Thymus (tissue), 11 donors: ENCODE measurements at regions not wholly inside any gene's neighbourhood (a gene's known extent, or its start where the extent isn't known, plus 50 kb on each side); places are given as distances from the start of the nearest gene placed in this dataset.

Experiments used
- DNase-seq, 9 donors: peaks; one replicate each; pipeline ENCODE4 v3.0.0-alpha.2; 2013; ENCODE audit warnings: low spot score in 9 of 9, low read depth in 6 of 9, missing footprints in 1 of 9
- H3K27ac ChIP-seq, 2 donors: one replicate each; pipeline ENCODE4 v1.5.1; 2013; ENCODE audit warnings: control low read depth in 1 of 2, low read depth in 1 of 2, low read length in 1 of 2, mild to moderate bottlenecking in 1 of 2, moderate library complexity in 1 of 2
- H3K27me3 ChIP-seq, 2 donors: one replicate each; pipeline ENCODE4 v1.5.1; 2013; ENCODE audit warnings: low read length in 1 of 2; ENCODE audit not compliant: control insufficient read depth in 2 of 2, insufficient read depth in 1 of 2
- H3K36me3 ChIP-seq, 2 donors: one replicate each; pipeline ENCODE4 v1.5.1; 2013; ENCODE audit warnings: low read length in 1 of 2, mild to moderate bottlenecking in 1 of 2, moderate library complexity in 1 of 2; ENCODE audit not compliant: control insufficient read depth in 2 of 2, insufficient read depth in 2 of 2
- H3K4me1 ChIP-seq, 2 donors: one replicate each; pipeline ENCODE4 v1.5.1; 2013; ENCODE audit warnings: low read length in 2 of 2; ENCODE audit not compliant: control insufficient read depth in 2 of 2, insufficient read depth in 2 of 2
- H3K4me3 ChIP-seq, 2 donors: one replicate each; pipeline ENCODE4 v1.5.1; 2013; ENCODE audit warnings: low read length in 2 of 2, control low read depth in 1 of 2, mild to moderate bottlenecking in 1 of 2
- H3K9me3 ChIP-seq, 2 donors: one replicate each; pipeline ENCODE4 v1.5.1; 2013; ENCODE audit warnings: low read length in 1 of 2, mild to moderate bottlenecking in 1 of 2; ENCODE audit not compliant: control insufficient read depth in 2 of 2, insufficient read depth in 1 of 2
- WGBS: extraction: QIAGEN DNeasy Blood & Tissue Kit; methylation state at CpG from one replicate; pipeline ENCODE4 v1.1.7; 2013; 5-methylcytosine and 5-hydroxymethylcytosine counted together
- donor health status: healthy.

DNA sequence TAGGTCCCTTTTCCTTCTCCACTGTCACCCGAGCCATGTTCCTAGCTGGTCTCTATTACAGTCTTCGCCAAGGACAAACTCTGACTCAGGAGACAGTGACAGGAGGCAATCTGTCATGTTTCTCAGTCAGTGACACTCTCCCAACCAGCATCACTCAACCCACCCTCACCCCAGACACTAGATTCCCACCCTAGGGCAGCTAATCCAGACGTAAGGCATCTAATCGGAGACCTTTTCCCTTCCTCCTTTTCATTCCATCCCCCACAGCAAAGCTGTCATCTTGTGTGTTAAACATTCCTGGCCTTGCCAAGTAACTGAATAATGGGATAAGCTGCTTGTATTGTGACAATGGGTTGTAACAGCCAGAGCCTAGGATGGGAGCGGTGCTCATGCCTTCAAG is 95.2 kb downstream of the SNX18 start:
- Histone ChIP-seq H3K9me3 (peaks cover 0 to 5% of the 10 kb centered on the region in 2 donors), H3K36me3 (no peaks in the 10 kb centered on the region), H3K27ac (no peak overlapping the region), H3K4me1 (peaks cover 0 to 7% of the 10 kb centered on the region in 2 donors), H3K4me3 (no peak overlapping the region), H3K27me3 (no peaks in the 10 kb centered on the region)
- 98% methylated on average over 5 of the region's 5 CpGs for WGBS
- DNase-seq = no peak

GRCh38 chr5:54611290-54611951 is 93.9 kb downstream of the SNX18 start:
- H3K27ac ChIP-seq = no peak overlapping the region
- H3K4me1 ChIP-seq = peaks cover 0 to 3% of the 10 kb centered on the region in 2 donors
- H3K9me3 ChIP-seq = peaks cover 0 to 5% of the 10 kb centered on the region in 2 donors
- no peak for DNase-seq
- WGBS = 72% methylated on average over 5 of the region's 5 CpGs
- H3K36me3 ChIP-seq = no peaks in the 10 kb centered on the region
- H3K4me3 ChIP-seq = no peak overlapping the region
- no peaks in the 10 kb centered on the region for H3K27me3 ChIP-seq

GRCh38 chr5:54610197-54610944 is 92.8 kb downstream of the SNX18 start:
- Histone ChIP-seq H3K4me3 (no peak overlapping the region), H3K27me3 (no peaks in the 10 kb centered on the region), H3K4me1 (peaks cover 0 to 3% of the 10 kb centered on the region in 2 donors), H3K36me3 (no peaks in the 10 kb centered on the region), H3K27ac (no peak overlapping the region), H3K9me3 (peaks cover 0 to 5% of the 10 kb centered on the region in 2 donors)
- peak in 4 of 9 donors; percentile 8 to 45 (median 13) for DNase-seq
- WGBS = 37% methylated on average over 6 of the region's 6 CpGs

DNA sequence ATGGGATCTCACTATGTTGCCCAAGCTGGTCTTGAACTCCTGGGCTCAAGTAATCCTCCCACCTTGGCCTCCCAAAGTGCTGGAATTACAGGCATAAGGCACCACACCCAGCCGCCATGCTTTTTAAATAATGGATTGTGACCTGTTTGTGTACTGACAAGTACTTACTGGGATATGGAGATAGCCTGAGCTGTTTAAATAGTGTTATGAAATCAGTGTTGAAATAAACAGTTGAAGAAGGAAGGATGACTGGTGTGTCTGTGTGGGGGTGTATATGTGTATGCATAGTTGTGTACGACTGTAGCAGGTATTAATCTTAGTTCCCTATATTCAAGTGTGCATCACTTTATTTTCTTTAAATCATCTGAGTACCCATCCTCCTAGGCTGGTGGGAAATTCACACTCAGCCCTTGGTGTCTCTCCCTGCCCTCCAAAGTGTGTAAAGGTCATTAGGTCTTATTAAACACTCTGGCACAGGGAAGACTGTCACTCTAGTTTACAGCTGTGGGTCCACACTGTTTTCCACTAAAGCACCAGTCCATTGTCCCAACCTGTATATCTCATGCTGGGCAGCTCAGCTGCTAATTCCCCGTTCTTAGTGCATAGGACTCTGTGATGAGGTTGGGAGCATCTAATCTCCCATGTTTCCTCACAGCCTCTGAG is 91.0 kb downstream of the SNX18 start:
- no peak for DNase-seq
- Histone ChIP-seq H3K27me3 (no peaks in the 10 kb centered on the region), H3K27ac (no peak overlapping the region), H3K9me3 (peaks cover 0 to 5% of the 10 kb centered on the region in 2 donors), H3K4me3 (no peak overlapping the region), H3K36me3 (no peaks in the 10 kb centered on the region), H3K4me1 (peaks cover 0 to 3% of the 10 kb centered on the region in 2 donors)
- 78% methylated on average over 3 of the region's 3 CpGs for WGBS

- 95% methylated on average over 3 of the region's 3 CpGs for WGBS
- H3K36me3 ChIP-seq = no peaks in the 10 kb centered on the region
- H3K9me3 ChIP-seq = peaks cover 0 to 5% of the 10 kb centered on the region in 2 donors
- no peaks in the 10 kb centered on the region for H3K27me3 ChIP-seq
- H3K4me3 ChIP-seq = no peak overlapping the region
- H3K4me1 ChIP-seq = peaks cover 0 to 3% of the 10 kb centered on the region in 2 donors
- no peak overlapping the region for H3K27ac ChIP-seq
- DNase-seq = no peak
Measured at GRCh38 chr5:54607006-54607405, 89.4 kb downstream of the SNX18 start.

DNA sequence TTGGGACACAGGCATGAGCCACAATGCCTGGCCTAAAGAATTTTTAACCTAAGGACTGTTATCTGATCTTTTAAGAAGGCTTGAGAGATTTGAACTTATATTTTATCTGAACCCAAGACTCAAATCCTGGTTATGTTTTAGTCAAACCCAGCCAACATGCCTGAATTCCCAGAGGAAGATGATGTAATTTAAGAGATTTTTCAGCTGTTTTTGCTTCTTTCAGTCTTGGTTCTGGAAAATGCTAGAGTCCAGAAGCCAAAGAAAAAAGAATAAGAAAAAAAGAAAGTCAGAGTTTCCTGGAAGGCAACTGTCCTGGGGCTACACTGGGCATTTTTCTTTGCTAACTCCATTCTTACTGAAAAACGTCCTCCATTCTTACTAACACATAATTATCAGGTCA is 85.8 kb downstream of the SNX18 start:
- H3K9me3 ChIP-seq = no peaks in the 10 kb centered on the region
- no peak for DNase-seq
- no peaks in the 10 kb centered on the region for H3K27me3 ChIP-seq
- H3K27ac ChIP-seq = no peak overlapping the region
- no peaks in the 10 kb centered on the region for H3K4me1 ChIP-seq
- H3K36me3 ChIP-seq = no peaks in the 10 kb centered on the region
- WGBS = 88% methylated on average over 1 of the region's 1 CpG
- no peak overlapping the region for H3K4me3 ChIP-seq

GRCh38 chr5:54602475-54602874 is 84.9 kb downstream of the SNX18 start:
- no peaks in the 10 kb centered on the region for H3K4me1 ChIP-seq
- no peak overlapping the region for H3K4me3 ChIP-seq
- H3K27me3 ChIP-seq = no peaks in the 10 kb centered on the region
- H3K9me3 ChIP-seq = no peaks in the 10 kb centered on the region
- WGBS = 96% methylated on average over 7 of the region's 7 CpGs
- DNase-seq = no peak
- no peaks in the 10 kb centered on the region for H3K36me3 ChIP-seq
- H3K27ac ChIP-seq = no peak overlapping the region

DNA sequence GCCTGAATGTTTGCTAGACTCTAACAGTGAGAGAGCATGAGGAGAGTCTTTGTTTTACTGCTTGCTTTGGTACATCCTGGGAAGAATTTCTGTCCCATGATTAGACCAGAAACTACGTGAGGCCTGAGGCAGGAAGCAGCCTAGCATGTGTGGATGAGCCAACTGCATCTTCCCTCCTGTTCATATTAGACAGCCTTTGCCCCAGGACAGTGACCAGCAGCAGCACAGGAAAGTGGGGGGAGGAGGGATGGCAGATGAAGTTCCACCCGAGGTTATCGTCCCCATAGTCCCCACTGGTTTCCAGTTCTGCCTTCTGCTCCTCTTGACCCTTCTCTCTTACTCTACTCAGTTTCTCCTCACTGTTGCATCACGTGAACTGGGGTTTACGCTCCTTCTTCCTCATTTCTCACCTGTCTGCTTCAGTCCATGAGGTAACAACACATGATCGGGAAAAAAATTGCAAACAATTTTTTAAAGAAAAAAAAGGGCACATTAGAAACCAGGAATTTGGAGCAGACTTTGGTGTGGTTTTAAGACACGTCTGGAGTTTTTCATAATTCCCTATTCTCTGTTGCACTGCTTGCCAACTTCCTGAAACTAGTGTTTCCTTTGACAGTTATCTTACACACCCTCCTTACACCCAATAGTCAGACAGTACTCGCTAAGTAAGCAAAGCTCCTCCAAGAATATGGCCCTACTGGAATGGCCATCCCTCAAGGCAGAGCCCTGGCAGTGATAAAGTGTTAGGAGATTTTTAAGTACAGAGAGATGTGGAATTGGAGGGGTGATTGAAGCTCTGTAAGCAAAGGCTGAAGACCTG is 84.1 kb downstream of the SNX18 start:
- H3K9me3 ChIP-seq = no peaks in the 10 kb centered on the region
- 88% methylated on average over 8 of the region's 8 CpGs for WGBS

More for the DNA sequence above, 84.1 kb downstream of the SNX18 start:
- Histone ChIP-seq H3K36me3 (no peaks in the 10 kb centered on the region), H3K27ac (no peak overlapping the region), H3K4me3 (no peak overlapping the region), H3K27me3 (no peaks in the 10 kb centered on the region), H3K4me1 (no peaks in the 10 kb centered on the region)
- no peak for DNase-seq
